Testis (tissue), 2 donors: ENCODE measurements at regions not wholly inside any gene's neighbourhood (a gene's known extent, or its start where the extent isn't known, plus 50 kb on each side); places are given as distances from the start of the nearest gene placed in this dataset.

Experiments used
- CTCF ChIP-seq, 3 experiments: fragments of 450-650 bp in 2 of 3; fragments of 200-600 bp in 1 of 3; sonication (generic) in 1 of 3; IDR thresholded peaks; one replicate each; pipeline ENCODE4 v1.5.1; 2016 to 2019; ENCODE audit warnings: antibody characterized with exemption in 3 of 3, mild to moderate bottlenecking in 2 of 3, moderate library complexity in 1 of 3
- POLR2A ChIP-seq: fragments of 450-650 bp; IDR thresholded peaks from one replicate; pipeline ENCODE4 v1.6.1; 2017; ENCODE audit warnings: antibody characterized with exemption, mild to moderate bottlenecking, moderate library complexity

DNA sequence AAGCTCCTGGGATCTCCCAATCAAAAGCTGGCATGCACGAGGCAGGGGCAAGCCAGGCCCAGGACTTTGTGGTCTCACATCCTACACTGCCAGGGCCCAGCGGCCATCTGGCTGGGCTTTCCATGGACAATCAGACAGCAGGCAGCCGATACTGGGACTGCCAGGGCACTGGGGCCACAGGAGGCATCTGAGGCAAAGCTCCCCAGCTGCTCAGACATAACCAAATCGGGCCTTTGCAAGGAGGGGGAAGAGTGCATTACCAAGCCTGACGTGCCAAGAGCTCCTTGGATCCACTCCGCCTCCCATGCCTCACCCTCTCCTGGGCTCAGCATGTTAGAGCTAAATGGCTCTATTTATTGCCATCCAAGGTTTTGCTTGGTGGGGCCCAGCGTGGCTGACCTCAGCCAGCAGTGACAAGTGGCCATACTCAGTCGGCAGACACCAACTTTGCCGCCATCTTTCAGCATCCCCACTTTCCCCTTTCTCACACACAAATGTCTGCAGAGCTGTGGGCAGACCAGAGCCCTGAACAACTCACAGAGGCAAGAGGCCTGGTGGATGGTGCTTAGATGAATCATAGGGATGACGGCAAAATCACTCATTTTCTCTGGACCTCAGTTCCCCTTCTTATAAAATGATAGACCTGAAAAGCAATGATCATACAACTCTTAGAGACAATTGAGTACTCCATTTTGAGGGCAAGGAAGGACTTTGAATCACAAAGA is 200.8 kb downstream of the TTC32 start:
- no peak for TF ChIP-seq CTCF (IDR thresholded peaks at IDR 0.05)
- TF ChIP-seq POLR2A: no peak
